ENCODE measurements at regions not wholly inside any gene's neighbourhood (a gene's known extent, or its start where the extent isn't known, plus 50 kb on each side); places are given as distances from the start of the nearest gene placed in this dataset.

GRCh38 chr21:27580276-27580675 is 613.4 kb upstream of the ADAMTS5 start:
- H3K36me3 ChIP-seq = no peaks in the 10 kb centered on the region
- TF ChIP-seq, protein P1, sequence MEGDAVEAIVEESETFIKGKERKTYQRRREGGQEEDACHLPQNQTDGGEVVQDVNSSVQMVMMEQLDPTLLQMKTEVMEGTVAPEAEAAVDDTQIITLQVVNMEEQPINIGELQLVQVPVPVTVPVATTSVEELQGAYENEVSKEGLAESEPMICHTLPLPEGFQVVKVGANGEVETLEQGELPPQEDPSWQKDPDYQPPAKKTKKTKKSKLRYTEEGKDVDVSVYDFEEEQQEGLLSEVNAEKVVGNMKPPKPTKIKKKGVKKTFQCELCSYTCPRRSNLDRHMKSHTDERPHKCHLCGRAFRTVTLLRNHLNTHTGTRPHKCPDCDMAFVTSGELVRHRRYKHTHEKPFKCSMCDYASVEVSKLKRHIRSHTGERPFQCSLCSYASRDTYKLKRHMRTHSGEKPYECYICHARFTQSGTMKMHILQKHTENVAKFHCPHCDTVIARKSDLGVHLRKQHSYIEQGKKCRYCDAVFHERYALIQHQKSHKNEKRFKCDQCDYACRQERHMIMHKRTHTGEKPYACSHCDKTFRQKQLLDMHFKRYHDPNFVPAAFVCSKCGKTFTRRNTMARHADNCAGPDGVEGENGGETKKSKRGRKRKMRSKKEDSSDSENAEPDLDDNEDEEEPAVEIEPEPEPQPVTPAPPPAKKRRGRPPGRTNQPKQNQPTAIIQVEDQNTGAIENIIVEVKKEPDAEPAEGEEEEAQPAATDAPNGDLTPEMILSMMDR (IDR thresholded peaks at IDR 0.05) = no peak
- no peak for TF ChIP-seq POLR2A (IDR thresholded peaks at IDR 0.05)
- intact Hi-C loops (cut with DNase I; ENCODE audit: low total_unique reads) = no loop called here
- DNase-seq = no peak
- H3K27ac ChIP-seq = no peak overlapping the region
- H3K9me3 ChIP-seq = no peaks in the 10 kb centered on the region
- no peaks in the 10 kb centered on the region for H3K27me3 ChIP-seq
- no peaks in the 10 kb centered on the region for H3K4me1 ChIP-seq
- H3K4me3 ChIP-seq = no peak overlapping the region

GRCh38 chr21:27578741-27579265 is 611.9 kb upstream of the ADAMTS5 start:
- Histone ChIP-seq H3K4me3 (no peak overlapping the region), H3K27me3 (no peaks in the 10 kb centered on the region), H3K36me3 (no peaks in the 10 kb centered on the region), H3K4me1 (no peaks in the 10 kb centered on the region), H3K27ac (no peak overlapping the region), H3K9me3 (no peaks in the 10 kb centered on the region)
- no peak for DNase-seq
- TF ChIP-seq POLR2A (IDR thresholded peaks at IDR 0.05) = no peak
- TF ChIP-seq, protein P1 (IDR thresholded peaks at IDR 0.05) = no peak
- intact Hi-C loops (cut with DNase I; ENCODE audit: low total_unique reads) = no loop called here

GRCh38 chr21:27572696-27573095 is 605.8 kb upstream of the ADAMTS5 start:
- TF ChIP-seq, protein P1 (IDR thresholded peaks at IDR 0.05) = no peak
- TF ChIP-seq POLR2A (IDR thresholded peaks at IDR 0.05) = no peak
- no peak overlapping the region for H3K27ac ChIP-seq
- no peaks in the 10 kb centered on the region for H3K4me1 ChIP-seq
- no peak overlapping the region for H3K4me3 ChIP-seq
- intact Hi-C loops (cut with DNase I; ENCODE audit: low total_unique reads) = no loop called here
- no peak for DNase-seq
- no peaks in the 10 kb centered on the region for H3K36me3 ChIP-seq
- no peaks in the 10 kb centered on the region for H3K9me3 ChIP-seq
- H3K27me3 ChIP-seq = no peaks in the 10 kb centered on the region

- intact Hi-C loops (cut with DNase I; ENCODE audit: low total_unique reads) = no loop called here
- no peak for DNase-seq
Measured at GRCh38 chr21:27571706-27572105, 604.8 kb upstream of the ADAMTS5 start.

GRCh38 chr21:27570306-27570868 is 603.5 kb upstream of the ADAMTS5 start:
- Histone ChIP-seq H3K4me1 (no peaks in the 10 kb centered on the region), H3K36me3 (no peaks in the 10 kb centered on the region), H3K27me3 (no peaks in the 10 kb centered on the region), H3K9me3 (no peaks in the 10 kb centered on the region), H3K4me3 (no peak overlapping the region), H3K27ac (no peak overlapping the region)
- TF ChIP-seq, protein P1 (IDR thresholded peaks at IDR 0.05) = no peak
- no peak for TF ChIP-seq POLR2A (IDR thresholded peaks at IDR 0.05)
- intact Hi-C loops (cut with DNase I; ENCODE audit: low total_unique reads) = no loop called here
- peak; percentile 31 to 42 for DNase-seq

More at GRCh38 chr21:27571706-27572105, 604.8 kb upstream of the ADAMTS5 start:
- Histone ChIP-seq H3K27me3 (no peaks in the 10 kb centered on the region), H3K4me3 (no peak overlapping the region), H3K9me3 (no peaks in the 10 kb centered on the region), H3K36me3 (no peaks in the 10 kb centered on the region), H3K27ac (no peak overlapping the region), H3K4me1 (no peaks in the 10 kb centered on the region)
- TF ChIP-seq, protein P1 (IDR thresholded peaks at IDR 0.05) = no peak
- no peak for TF ChIP-seq POLR2A (IDR thresholded peaks at IDR 0.05)

All from uterus (tissue), 3 donors.